Endothelial cell of umbilical vein (primary cell): ENCODE measurements at regions not wholly inside any gene's neighbourhood (a gene's known extent, or its start where the extent isn't known, plus 50 kb on each side); places are given as distances from the start of the nearest gene placed in this dataset.

ENCODE experiments used
- CTCF ChIP-seq, 2 donors: IDR thresholded peaks; 1 replicate in 1 of 2; 2 replicates in 1 of 2; pipeline ENCODE4 v1.5.1; 2011; ENCODE audit warnings: low read length in 2 of 2, mild to moderate bottlenecking in 2 of 2, moderate library complexity in 2 of 2, control low read depth in 1 of 2, inconsistent platforms in 1 of 2, low read depth in 1 of 2; ENCODE audit not compliant: insufficient read depth in 1 of 2; ENCODE audit errors: extremely low read depth in 1 of 2
- EZH2 ChIP-seq: IDR thresholded peaks from 2 replicates; pipeline ENCODE4 v1.6.1; 2012; ENCODE audit warnings: borderline replicate concordance, low read depth, mild to moderate bottlenecking, moderate library complexity, low read length, inconsistent platforms; ENCODE audit not compliant: severe bottlenecking
- JUN ChIP-seq: IDR thresholded peaks from 2 replicates; pipeline ENCODE4 v1.6.1; 2011; ENCODE audit warnings: borderline replicate concordance, low read depth; ENCODE audit not compliant: insufficient read length, insufficient read depth
- MAX ChIP-seq: IDR thresholded peaks from 2 replicates; pipeline ENCODE4 v1.6.1; 2011; ENCODE audit not compliant: insufficient read depth, insufficient read length
- MYC ChIP-seq: IDR thresholded peaks from one replicate; pipeline ENCODE4 v1.6.1; 2011; ENCODE audit warnings: mild to moderate bottlenecking, low read depth, low read length
- POLR2A ChIP-seq: IDR thresholded peaks from 2 replicates; pipeline ENCODE4 v1.6.1; 2012; ENCODE audit warnings: low read depth, mild to moderate bottlenecking, control low read depth, low read length
- POLR2AphosphoS5 ChIP-seq: IDR thresholded peaks from 2 replicates; pipeline ENCODE4 v1.6.1; 2012; ENCODE audit warnings: low read depth, mild to moderate bottlenecking, control low read depth, low read length, moderate library complexity; ENCODE audit not compliant: insufficient read depth

GRCh38 chr1:182217967-182218366, 156.5 kb upstream of the ZNF648 start:
- TF ChIP-seq POLR2A (no peak), EZH2 (no peak), CTCF (IDR thresholded peaks at IDR 0.05; ENCODE audit: extremely low read depth in 1 of 2, insufficient read depth in 1 of 2, low read depth in 1 of 2, low read length in 2 of 2) (no peak), POLR2AphosphoS5 (no peak), MAX (no peak), JUN (no peak), MYC (no peak)
